Liver (tissue), 2 donors: ENCODE measurements at regions not wholly inside any gene's neighbourhood (a gene's known extent, or its start where the extent isn't known, plus 50 kb on each side); places are given as distances from the start of the nearest gene placed in this dataset.

ENCODE experiments used
- TAF1 ChIP-seq: conservative IDR thresholded peaks from 2 replicates; pipeline ENCODE4 v1.6.1; 2016; ENCODE audit warnings: antibody characterized with exemption, mild to moderate bottlenecking
- TF ChIP-seq, protein P1 (sequence below): IDR thresholded peaks from 2 replicates; pipeline ENCODE4 v1.6.1; 2016; ENCODE audit warnings: antibody characterized with exemption, mild to moderate bottlenecking
- TF ChIP-seq, protein P2 (sequence below): IDR thresholded peaks from 2 replicates; pipeline ENCODE4 v1.6.1; 2016; ENCODE audit warnings: antibody characterized with exemption
- TF ChIP-seq, protein P3 (sequence below): IDR thresholded peaks from 2 replicates; pipeline ENCODE4 v1.6.1; 2016; ENCODE audit warnings: antibody characterized with exemption
- donor health status: healthy.

DNA sequence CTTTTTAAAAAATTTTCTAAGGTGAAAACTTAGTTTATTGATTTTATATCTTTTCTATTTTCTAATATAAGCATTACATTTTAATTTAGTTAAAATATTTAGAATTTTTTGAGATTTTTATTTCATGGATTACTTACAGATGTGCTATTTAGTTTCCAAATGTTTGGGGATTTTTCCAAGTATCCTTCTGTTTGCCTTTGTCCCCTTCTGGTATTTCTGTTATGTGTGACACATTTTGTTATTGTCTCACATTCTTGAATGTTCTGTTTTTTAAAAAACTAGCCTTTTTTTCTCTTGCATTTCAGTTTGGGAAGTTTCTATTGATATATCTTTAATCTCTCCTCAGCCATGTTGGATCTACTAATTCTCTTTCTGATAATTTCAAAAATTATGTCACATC is 234.9 kb downstream of the FAM170A start:
- TF ChIP-seq, protein P1, sequence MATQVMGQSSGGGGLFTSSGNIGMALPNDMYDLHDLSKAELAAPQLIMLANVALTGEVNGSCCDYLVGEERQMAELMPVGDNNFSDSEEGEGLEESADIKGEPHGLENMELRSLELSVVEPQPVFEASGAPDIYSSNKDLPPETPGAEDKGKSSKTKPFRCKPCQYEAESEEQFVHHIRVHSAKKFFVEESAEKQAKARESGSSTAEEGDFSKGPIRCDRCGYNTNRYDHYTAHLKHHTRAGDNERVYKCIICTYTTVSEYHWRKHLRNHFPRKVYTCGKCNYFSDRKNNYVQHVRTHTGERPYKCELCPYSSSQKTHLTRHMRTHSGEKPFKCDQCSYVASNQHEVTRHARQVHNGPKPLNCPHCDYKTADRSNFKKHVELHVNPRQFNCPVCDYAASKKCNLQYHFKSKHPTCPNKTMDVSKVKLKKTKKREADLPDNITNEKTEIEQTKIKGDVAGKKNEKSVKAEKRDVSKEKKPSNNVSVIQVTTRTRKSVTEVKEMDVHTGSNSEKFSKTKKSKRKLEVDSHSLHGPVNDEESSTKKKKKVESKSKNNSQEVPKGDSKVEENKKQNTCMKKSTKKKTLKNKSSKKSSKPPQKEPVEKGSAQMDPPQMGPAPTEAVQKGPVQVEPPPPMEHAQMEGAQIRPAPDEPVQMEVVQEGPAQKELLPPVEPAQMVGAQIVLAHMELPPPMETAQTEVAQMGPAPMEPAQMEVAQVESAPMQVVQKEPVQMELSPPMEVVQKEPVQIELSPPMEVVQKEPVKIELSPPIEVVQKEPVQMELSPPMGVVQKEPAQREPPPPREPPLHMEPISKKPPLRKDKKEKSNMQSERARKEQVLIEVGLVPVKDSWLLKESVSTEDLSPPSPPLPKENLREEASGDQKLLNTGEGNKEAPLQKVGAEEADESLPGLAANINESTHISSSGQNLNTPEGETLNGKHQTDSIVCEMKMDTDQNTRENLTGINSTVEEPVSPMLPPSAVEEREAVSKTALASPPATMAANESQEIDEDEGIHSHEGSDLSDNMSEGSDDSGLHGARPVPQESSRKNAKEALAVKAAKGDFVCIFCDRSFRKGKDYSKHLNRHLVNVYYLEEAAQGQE, result no peak
- TF ChIP-seq, protein P2, sequence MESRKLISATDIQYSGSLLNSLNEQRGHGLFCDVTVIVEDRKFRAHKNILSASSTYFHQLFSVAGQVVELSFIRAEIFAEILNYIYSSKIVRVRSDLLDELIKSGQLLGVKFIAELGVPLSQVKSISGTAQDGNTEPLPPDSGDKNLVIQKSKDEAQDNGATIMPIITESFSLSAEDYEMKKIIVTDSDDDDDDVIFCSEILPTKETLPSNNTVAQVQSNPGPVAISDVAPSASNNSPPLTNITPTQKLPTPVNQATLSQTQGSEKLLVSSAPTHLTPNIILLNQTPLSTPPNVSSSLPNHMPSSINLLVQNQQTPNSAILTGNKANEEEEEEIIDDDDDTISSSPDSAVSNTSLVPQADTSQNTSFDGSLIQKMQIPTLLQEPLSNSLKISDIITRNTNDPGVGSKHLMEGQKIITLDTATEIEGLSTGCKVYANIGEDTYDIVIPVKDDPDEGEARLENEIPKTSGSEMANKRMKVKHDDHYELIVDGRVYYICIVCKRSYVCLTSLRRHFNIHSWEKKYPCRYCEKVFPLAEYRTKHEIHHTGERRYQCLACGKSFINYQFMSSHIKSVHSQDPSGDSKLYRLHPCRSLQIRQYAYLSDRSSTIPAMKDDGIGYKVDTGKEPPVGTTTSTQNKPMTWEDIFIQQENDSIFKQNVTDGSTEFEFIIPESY, result no peak
- TF ChIP-seq, protein P3, sequence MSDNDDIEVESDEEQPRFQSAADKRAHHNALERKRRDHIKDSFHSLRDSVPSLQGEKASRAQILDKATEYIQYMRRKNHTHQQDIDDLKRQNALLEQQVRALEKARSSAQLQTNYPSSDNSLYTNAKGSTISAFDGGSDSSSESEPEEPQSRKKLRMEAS, result no peak
- no peak for TF ChIP-seq TAF1
